HFF-Myc (cell line): ENCODE measurements at regions not wholly inside any gene's neighbourhood (a gene's known extent, or its start where the extent isn't known, plus 50 kb on each side); places are given as distances from the start of the nearest gene placed in this dataset.

Experiments used
- DNase-seq: peaks from one replicate; pipeline ENCODE4 v3.0.0-alpha.2; 2011; ENCODE audit warnings: low read depth; ENCODE audit errors: extremely low read depth
- H3K4me3 ChIP-seq: replicated peaks from 2 replicates; pipeline ENCODE4 v1.5.1; 2011; ENCODE audit warnings: low read depth, mild to moderate bottlenecking, control low read depth, low read length
- TF ChIP-seq, protein P1 (sequence below): IDR thresholded peaks from 2 replicates; pipeline ENCODE4 v1.5.1; 2012; ENCODE audit warnings: mild to moderate bottlenecking, low read depth, low read length, control low read depth; ENCODE audit errors: missing control alignments

DNA sequence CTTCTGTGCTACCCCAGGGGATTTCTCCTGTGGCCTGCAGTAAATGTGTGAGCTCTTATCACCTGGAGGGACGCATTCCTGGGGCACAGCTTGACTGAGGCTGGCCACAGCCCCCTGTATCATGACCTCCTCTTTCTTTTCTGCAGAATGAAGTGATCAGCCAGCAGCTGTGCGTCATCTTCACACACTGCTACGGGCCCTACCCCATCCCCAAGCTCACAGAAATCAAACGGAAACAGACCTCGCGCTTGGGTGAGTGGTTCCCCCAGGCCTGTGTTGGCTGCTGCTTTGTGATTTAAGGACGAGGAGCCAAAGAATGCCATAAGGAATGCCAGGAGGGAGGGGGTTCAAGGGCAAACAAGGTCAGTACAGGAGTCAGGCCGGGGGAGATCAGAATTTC, 50.5 kb upstream of the PWP1 start:
- TF ChIP-seq, protein P1, sequence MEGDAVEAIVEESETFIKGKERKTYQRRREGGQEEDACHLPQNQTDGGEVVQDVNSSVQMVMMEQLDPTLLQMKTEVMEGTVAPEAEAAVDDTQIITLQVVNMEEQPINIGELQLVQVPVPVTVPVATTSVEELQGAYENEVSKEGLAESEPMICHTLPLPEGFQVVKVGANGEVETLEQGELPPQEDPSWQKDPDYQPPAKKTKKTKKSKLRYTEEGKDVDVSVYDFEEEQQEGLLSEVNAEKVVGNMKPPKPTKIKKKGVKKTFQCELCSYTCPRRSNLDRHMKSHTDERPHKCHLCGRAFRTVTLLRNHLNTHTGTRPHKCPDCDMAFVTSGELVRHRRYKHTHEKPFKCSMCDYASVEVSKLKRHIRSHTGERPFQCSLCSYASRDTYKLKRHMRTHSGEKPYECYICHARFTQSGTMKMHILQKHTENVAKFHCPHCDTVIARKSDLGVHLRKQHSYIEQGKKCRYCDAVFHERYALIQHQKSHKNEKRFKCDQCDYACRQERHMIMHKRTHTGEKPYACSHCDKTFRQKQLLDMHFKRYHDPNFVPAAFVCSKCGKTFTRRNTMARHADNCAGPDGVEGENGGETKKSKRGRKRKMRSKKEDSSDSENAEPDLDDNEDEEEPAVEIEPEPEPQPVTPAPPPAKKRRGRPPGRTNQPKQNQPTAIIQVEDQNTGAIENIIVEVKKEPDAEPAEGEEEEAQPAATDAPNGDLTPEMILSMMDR: no peak
- no peak for DNase-seq
- no peak overlapping the region for H3K4me3 ChIP-seq
